ENCODE measurements at regions not wholly inside any gene's neighbourhood (a gene's known extent, or its start where the extent isn't known, plus 50 kb on each side); places are given as distances from the start of the nearest gene placed in this dataset.
"Not testable (repeated sequence)": the region's sequence is repeated elsewhere in the genome, so short reads cannot be mapped to it uniquely, and the experiment has no call there.

DNA sequence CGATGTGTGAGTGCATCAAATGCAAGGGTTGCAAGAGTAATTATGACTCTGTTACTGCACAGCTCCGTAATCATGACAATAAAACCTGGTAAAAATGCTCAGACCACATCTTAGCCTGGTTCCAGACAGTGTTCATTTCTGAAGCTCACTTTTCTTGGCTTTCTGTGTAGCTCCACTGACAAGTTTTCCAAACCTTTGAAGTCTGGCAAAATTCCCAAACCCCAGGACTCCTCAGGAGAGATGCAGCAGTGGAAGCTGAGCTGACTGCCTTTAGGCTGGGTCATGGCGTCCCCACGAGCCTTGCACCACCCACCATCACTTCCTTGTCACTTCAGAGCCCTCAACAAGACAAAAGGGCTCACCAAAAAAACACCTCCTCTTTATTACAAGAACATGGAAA lies 131.6 kb upstream of the TAS2R1 start:
- DNase-seq: no peak
- Histone ChIP-seq H3K9me3 (ENCODE audit: control insufficient read depth, low read depth, low read length) (no peaks in the 10 kb centered on the region), H3K27me3 (ENCODE audit: control insufficient read depth, insufficient read depth, low read length) (no peaks in the 10 kb centered on the region), H3K36me3 (ENCODE audit: control insufficient read depth, insufficient read depth, low read length) (no peaks in the 10 kb centered on the region), H3K27ac (ENCODE audit: low read length) (no peak overlapping the region), H3K4me3 (ENCODE audit: low read length) (no peak overlapping the region), H3K4me1 (ENCODE audit: control insufficient read depth, insufficient read depth, low read length) (no peaks in the 10 kb centered on the region)
- WGBS (ENCODE audit: insufficient coverage, low lambda C conversion rate): no CpG with 5 or more reads among the region's 4 CpGs

- H3K4me1 ChIP-seq (ENCODE audit: control insufficient read depth, insufficient read depth, low read length); H3K27ac ChIP-seq (ENCODE audit: low read length); H3K9me3 ChIP-seq (ENCODE audit: control insufficient read depth, low read depth, low read length); H3K4me3 ChIP-seq (ENCODE audit: low read length); H3K36me3 ChIP-seq (ENCODE audit: control insufficient read depth, insufficient read depth, low read length); H3K27me3 ChIP-seq (ENCODE audit: control insufficient read depth, insufficient read depth, low read length); DNase-seq: not testable (repeated sequence)
- no CpG with 5 or more reads among the region's 5 CpGs for WGBS (ENCODE audit: insufficient coverage, low lambda C conversion rate)
These were observed 122.5 kb upstream of the TAS2R1 start for GRCh38 chr5:9752670-9753069.

GRCh38 chr5:9743507-9743906 lies 113.4 kb upstream of the TAS2R1 start:
- no peaks in the 10 kb centered on the region for H3K27me3 ChIP-seq (ENCODE audit: control insufficient read depth, insufficient read depth, low read length)
- WGBS (ENCODE audit: insufficient coverage, low lambda C conversion rate): 100% methylated on average over 1 of the region's 3 CpGs
- H3K4me1 ChIP-seq (ENCODE audit: control insufficient read depth, insufficient read depth, low read length): no peaks in the 10 kb centered on the region
- DNase-seq: no peak
- H3K36me3 ChIP-seq (ENCODE audit: control insufficient read depth, insufficient read depth, low read length): no peaks in the 10 kb centered on the region
- H3K27ac ChIP-seq (ENCODE audit: low read length): no peak overlapping the region
- no peak overlapping the region for H3K4me3 ChIP-seq (ENCODE audit: low read length)
- H3K9me3 ChIP-seq (ENCODE audit: control insufficient read depth, low read depth, low read length): no peaks in the 10 kb centered on the region

DNA sequence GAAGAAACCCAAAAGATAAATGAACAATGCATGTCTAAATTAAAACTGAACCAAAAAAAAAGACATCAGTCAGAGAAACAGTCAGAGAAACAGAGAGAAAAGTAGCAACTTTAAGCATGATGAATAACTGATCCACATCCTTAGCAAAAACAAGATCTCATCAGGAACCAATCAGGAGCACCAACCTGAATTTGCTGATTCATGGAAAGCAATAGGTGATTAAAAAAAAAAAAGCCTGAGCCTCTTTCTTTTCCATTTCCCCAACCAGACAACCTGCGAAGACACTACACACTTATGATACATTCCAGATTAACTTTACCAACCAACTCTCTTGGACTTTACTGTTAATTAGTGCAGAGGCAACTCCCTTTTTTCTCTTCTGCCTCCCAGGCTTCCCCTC lies 112.7 kb upstream of the TAS2R1 start:
- DNase-seq: no peak
- Histone ChIP-seq H3K36me3 (ENCODE audit: control insufficient read depth, insufficient read depth, low read length) (no peaks in the 10 kb centered on the region), H3K27me3 (ENCODE audit: control insufficient read depth, insufficient read depth, low read length) (no peaks in the 10 kb centered on the region), H3K4me3 (ENCODE audit: low read length) (no peak overlapping the region), H3K4me1 (ENCODE audit: control insufficient read depth, insufficient read depth, low read length) (no peaks in the 10 kb centered on the region), H3K9me3 (ENCODE audit: control insufficient read depth, low read depth, low read length) (no peaks in the 10 kb centered on the region), H3K27ac (ENCODE audit: low read length) (no peak overlapping the region)
- no CpG with 5 or more reads among the region's 1 CpG for WGBS (ENCODE audit: insufficient coverage, low lambda C conversion rate)

- H3K9me3 ChIP-seq (ENCODE audit: control insufficient read depth, low read depth, low read length): no peaks in the 10 kb centered on the region
- no peaks in the 10 kb centered on the region for H3K4me1 ChIP-seq (ENCODE audit: control insufficient read depth, insufficient read depth, low read length)
- no peak overlapping the region for H3K27ac ChIP-seq (ENCODE audit: low read length)
- whole genome bisulfite sequencing (ENCODE audit: insufficient coverage, low lambda C conversion rate): no CpG with 5 or more reads among the region's 3 CpGs
- no peaks in the 10 kb centered on the region for H3K27me3 ChIP-seq (ENCODE audit: control insufficient read depth, insufficient read depth, low read length)
- no peak for DNase-seq
- no peak overlapping the region for H3K4me3 ChIP-seq (ENCODE audit: low read length)
- H3K36me3 ChIP-seq (ENCODE audit: control insufficient read depth, insufficient read depth, low read length): no peaks in the 10 kb centered on the region
These were observed 109.0 kb upstream of the TAS2R1 start for GRCh38 chr5:9739135-9739534.

DNA sequence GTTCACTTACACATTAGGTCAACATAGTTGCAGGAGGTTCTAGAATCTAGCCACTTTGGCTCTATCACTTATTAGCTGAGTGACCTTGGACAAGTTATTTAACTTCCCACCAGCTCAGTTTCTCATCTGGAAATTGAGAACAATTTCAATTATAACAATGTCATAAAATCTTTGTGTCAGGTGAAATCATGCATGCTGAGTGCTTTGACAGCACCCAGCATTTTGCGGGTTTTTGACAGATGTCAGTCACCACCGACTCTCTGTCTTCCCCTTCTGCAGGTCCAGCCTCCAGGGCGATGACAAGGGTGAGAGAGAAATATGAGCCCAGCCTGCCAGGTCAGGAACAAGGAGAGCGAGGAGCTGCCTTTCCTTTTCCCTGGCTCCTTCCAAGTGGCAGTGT lies 107.1 kb upstream of the TAS2R1 start:
- H3K36me3 ChIP-seq (ENCODE audit: control insufficient read depth, insufficient read depth, low read length): no peaks in the 10 kb centered on the region
- no peaks in the 10 kb centered on the region for H3K9me3 ChIP-seq (ENCODE audit: control insufficient read depth, low read depth, low read length)
- H3K27me3 ChIP-seq (ENCODE audit: control insufficient read depth, insufficient read depth, low read length): no peaks in the 10 kb centered on the region
- no peak overlapping the region for H3K4me3 ChIP-seq (ENCODE audit: low read length)
- no CpG with 5 or more reads among the region's 4 CpGs for WGBS (ENCODE audit: insufficient coverage, low lambda C conversion rate)
- DNase-seq: no peak
- H3K4me1 ChIP-seq (ENCODE audit: control insufficient read depth, insufficient read depth, low read length): no peaks in the 10 kb centered on the region
- H3K27ac ChIP-seq (ENCODE audit: low read length): no peak overlapping the region

DNA sequence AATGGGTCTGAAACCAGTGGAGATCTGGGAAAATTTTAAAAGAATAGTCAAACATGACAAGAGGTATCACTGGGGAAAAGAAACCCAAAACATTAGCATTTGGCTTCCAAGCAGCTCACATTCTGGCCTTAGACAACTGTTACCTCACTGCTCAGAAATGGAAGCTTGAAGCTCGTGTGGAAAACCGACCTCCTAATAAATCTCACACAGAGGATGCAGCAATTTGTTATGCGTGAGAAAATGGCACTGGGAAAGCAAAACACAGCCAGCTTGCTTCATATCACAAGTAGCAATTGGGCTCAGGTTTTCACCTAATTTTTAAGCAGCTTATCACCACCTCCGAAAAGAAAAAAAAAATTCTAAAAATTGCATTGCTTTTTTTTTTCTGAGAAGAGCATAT lies 103.3 kb upstream of the TAS2R1 start:
- no peak overlapping the region for H3K27ac ChIP-seq (ENCODE audit: low read length)
- DNase-seq: no peak
- no peaks in the 10 kb centered on the region for H3K36me3 ChIP-seq (ENCODE audit: control insufficient read depth, insufficient read depth, low read length)
- 80% methylated on average over 1 of the region's 4 CpGs for WGBS (ENCODE audit: insufficient coverage, low lambda C conversion rate)
- no peaks in the 10 kb centered on the region for H3K27me3 ChIP-seq (ENCODE audit: control insufficient read depth, insufficient read depth, low read length)
- H3K4me1 ChIP-seq (ENCODE audit: control insufficient read depth, insufficient read depth, low read length): no peaks in the 10 kb centered on the region
- no peaks in the 10 kb centered on the region for H3K9me3 ChIP-seq (ENCODE audit: control insufficient read depth, low read depth, low read length)
- H3K4me3 ChIP-seq (ENCODE audit: low read length): no peak overlapping the region

- Histone ChIP-seq H3K9me3 (ENCODE audit: control insufficient read depth, low read depth, low read length) (no peaks in the 10 kb centered on the region), H3K4me1 (ENCODE audit: control insufficient read depth, insufficient read depth, low read length) (no peaks in the 10 kb centered on the region), H3K36me3 (ENCODE audit: control insufficient read depth, insufficient read depth, low read length) (no peaks in the 10 kb centered on the region), H3K27me3 (ENCODE audit: control insufficient read depth, insufficient read depth, low read length) (no peaks in the 10 kb centered on the region), H3K27ac (ENCODE audit: low read length) (no peak overlapping the region), H3K4me3 (ENCODE audit: low read length) (no peak overlapping the region)
- WGBS (ENCODE audit: insufficient coverage, low lambda C conversion rate): 100% methylated on average over 2 of the region's 11 CpGs
- no peak for DNase-seq
These were observed 101.0 kb upstream of the TAS2R1 start for GRCh38 chr5:9731159-9731558.

- Histone ChIP-seq H3K27me3 (ENCODE audit: control insufficient read depth, insufficient read depth, low read length) (no peaks in the 10 kb centered on the region), H3K4me3 (ENCODE audit: low read length) (no peak overlapping the region), H3K27ac (ENCODE audit: low read length) (no peak overlapping the region), H3K9me3 (ENCODE audit: control insufficient read depth, low read depth, low read length) (peaks cover 5% of the 10 kb centered on the region), H3K4me1 (ENCODE audit: control insufficient read depth, insufficient read depth, low read length) (no peaks in the 10 kb centered on the region), H3K36me3 (ENCODE audit: control insufficient read depth, insufficient read depth, low read length) (no peaks in the 10 kb centered on the region)
- WGBS (ENCODE audit: insufficient coverage, low lambda C conversion rate): no CpG with 5 or more reads among the region's 2 CpGs
- no peak for DNase-seq
These were observed 98.1 kb upstream of the TAS2R1 start for GRCh38 chr5:9728261-9728660.

- no peak for DNase-seq
- 73% methylated on average over 2 of the region's 2 CpGs for WGBS (ENCODE audit: insufficient coverage, low lambda C conversion rate)
- Histone ChIP-seq H3K36me3 (ENCODE audit: control insufficient read depth, insufficient read depth, low read length) (no peaks in the 10 kb centered on the region), H3K27me3 (ENCODE audit: control insufficient read depth, insufficient read depth, low read length) (no peaks in the 10 kb centered on the region), H3K27ac (ENCODE audit: low read length) (no peak overlapping the region), H3K4me1 (ENCODE audit: control insufficient read depth, insufficient read depth, low read length) (no peaks in the 10 kb centered on the region), H3K4me3 (ENCODE audit: low read length) (no peak overlapping the region), H3K9me3 (ENCODE audit: control insufficient read depth, low read depth, low read length) (peaks cover 5% of the 10 kb centered on the region)
These were observed 96.8 kb upstream of the TAS2R1 start for GRCh38 chr5:9726931-9727330.

DNA sequence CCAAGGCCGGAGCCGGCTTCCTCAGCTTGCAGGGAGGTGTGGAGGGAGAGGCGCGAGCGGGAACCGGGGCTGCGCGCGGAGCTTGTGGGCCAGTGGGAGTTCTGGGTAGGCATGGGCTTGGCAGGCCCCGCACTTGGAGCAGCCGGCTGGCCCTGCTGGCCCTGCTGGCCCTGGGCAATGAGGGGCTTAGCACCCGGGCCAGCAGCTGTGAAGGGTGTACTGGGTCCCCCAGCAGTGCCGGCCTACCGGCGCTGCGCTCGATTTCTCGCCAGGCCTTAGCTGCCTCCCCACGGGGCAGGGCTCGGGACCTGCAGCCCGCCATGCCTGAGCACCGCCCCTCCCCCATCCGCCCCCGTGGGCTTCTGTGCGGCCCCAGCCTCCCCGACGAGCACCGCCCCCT lies 95.1 kb upstream of the TAS2R1 start:
- H3K27ac ChIP-seq (ENCODE audit: low read length); H3K4me3 ChIP-seq (ENCODE audit: low read length); H3K9me3 ChIP-seq (ENCODE audit: control insufficient read depth, low read depth, low read length); DNase-seq; H3K27me3 ChIP-seq (ENCODE audit: control insufficient read depth, insufficient read depth, low read length); H3K4me1 ChIP-seq (ENCODE audit: control insufficient read depth, insufficient read depth, low read length); H3K36me3 ChIP-seq (ENCODE audit: control insufficient read depth, insufficient read depth, low read length): not testable (repeated sequence)
- no CpG with 5 or more reads among the region's 28 CpGs for WGBS (ENCODE audit: insufficient coverage, low lambda C conversion rate)
